ENCODE measurements at regions not wholly inside any gene's neighbourhood (a gene's known extent, or its start where the extent isn't known, plus 50 kb on each side); places are given as distances from the start of the nearest gene placed in this dataset.

DNA sequence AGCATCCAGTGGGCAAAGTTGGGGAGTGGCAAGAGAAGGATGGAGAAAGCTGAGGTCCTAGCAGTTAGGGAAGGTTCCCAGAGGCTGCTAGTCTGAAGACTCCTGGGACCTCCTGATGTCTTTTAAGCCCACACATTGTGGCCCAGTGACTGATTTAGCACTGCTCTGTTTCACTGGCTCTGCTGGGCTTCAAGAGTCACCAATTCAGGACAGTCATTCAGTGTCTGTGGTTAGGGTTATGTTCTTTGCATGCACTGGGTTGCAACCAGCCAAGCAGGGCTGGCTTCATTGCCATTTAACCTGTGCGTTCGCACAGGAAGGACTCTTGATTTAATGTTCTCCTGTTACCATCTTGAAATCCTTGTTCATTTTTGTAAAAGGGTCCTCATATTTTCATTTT, 199.2 kb downstream of the ICOS start:
- Histone ChIP-seq H3K27me3 (no peaks in the 10 kb centered on the region), H3K4me1 (no peaks in the 10 kb centered on the region), H3K27ac (no peak overlapping the region), H3K4me3 (no peak overlapping the region), H3K9me3 (no peaks in the 10 kb centered on the region), H3K36me3 (no peaks in the 10 kb centered on the region)
- no peak for DNase-seq
- no peak for ATAC-seq
- intact Hi-C loops (cut with DNase I) = no loop called here
- TF ChIP-seq, protein P1, sequence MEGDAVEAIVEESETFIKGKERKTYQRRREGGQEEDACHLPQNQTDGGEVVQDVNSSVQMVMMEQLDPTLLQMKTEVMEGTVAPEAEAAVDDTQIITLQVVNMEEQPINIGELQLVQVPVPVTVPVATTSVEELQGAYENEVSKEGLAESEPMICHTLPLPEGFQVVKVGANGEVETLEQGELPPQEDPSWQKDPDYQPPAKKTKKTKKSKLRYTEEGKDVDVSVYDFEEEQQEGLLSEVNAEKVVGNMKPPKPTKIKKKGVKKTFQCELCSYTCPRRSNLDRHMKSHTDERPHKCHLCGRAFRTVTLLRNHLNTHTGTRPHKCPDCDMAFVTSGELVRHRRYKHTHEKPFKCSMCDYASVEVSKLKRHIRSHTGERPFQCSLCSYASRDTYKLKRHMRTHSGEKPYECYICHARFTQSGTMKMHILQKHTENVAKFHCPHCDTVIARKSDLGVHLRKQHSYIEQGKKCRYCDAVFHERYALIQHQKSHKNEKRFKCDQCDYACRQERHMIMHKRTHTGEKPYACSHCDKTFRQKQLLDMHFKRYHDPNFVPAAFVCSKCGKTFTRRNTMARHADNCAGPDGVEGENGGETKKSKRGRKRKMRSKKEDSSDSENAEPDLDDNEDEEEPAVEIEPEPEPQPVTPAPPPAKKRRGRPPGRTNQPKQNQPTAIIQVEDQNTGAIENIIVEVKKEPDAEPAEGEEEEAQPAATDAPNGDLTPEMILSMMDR (IDR thresholded peaks at IDR 0.05) = no peak

DNA sequence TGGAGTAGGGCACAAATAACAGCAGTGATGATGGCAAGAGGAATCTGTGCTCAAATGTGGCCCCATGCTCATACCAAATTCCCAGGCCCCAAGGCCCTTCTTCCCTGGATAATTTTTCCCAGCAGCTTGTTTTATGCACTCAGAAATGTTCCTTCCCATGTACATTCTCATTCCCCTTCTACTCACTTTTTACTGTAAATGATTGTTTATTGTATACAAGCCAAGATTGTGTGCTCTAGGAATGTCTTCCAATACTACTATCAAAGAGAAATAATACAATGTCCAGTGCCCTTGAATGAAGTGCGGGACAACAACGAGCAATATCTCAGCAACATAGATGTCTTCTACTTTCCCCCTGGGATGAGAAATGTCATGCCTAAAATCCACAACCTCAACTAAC, 201.6 kb downstream of the ICOS start:
- DNase-seq (no peak), ATAC-seq (no peak)
- Histone ChIP-seq H3K4me1 (no peaks in the 10 kb centered on the region), H3K27me3 (no peaks in the 10 kb centered on the region), H3K9me3 (no peaks in the 10 kb centered on the region), H3K4me3 (no peak overlapping the region), H3K36me3 (no peaks in the 10 kb centered on the region), H3K27ac (no peak overlapping the region)
- intact Hi-C loops (cut with DNase I) = no loop called here
- TF ChIP-seq, protein P1 (IDR thresholded peaks at IDR 0.05) = no peak

DNA sequence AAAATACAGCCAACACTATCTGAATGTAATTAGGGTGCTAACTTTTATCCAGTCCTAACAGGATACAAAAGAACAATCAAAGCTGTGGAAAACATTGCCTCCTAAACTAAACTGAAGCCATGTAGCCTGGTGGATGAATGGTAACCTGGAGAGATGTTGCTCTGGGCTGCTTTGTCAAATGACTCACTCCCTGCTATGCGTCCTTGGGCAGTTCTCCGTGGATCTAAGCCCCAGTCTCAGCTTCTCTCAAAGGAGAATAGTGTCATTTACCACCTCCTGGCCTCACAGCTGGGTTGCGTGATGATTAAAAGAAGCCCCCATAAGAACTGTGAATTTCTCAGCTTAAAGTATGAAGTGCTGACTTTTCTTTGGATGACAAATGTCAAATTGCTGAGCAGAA, 203.7 kb downstream of the ICOS start:
- no peaks in the 10 kb centered on the region for H3K36me3 ChIP-seq
- intact Hi-C loops (cut with DNase I) = no loop called here
- ATAC-seq = no peak
- no peak for DNase-seq
- TF ChIP-seq, protein P1 (IDR thresholded peaks at IDR 0.05) = no peak
- H3K27me3 ChIP-seq = no peaks in the 10 kb centered on the region
- H3K27ac ChIP-seq = no peak overlapping the region
- no peaks in the 10 kb centered on the region for H3K9me3 ChIP-seq
- peaks cover 0 to 3% of the 10 kb centered on the region in 2 donors for H3K4me1 ChIP-seq
- no peak overlapping the region for H3K4me3 ChIP-seq

DNA sequence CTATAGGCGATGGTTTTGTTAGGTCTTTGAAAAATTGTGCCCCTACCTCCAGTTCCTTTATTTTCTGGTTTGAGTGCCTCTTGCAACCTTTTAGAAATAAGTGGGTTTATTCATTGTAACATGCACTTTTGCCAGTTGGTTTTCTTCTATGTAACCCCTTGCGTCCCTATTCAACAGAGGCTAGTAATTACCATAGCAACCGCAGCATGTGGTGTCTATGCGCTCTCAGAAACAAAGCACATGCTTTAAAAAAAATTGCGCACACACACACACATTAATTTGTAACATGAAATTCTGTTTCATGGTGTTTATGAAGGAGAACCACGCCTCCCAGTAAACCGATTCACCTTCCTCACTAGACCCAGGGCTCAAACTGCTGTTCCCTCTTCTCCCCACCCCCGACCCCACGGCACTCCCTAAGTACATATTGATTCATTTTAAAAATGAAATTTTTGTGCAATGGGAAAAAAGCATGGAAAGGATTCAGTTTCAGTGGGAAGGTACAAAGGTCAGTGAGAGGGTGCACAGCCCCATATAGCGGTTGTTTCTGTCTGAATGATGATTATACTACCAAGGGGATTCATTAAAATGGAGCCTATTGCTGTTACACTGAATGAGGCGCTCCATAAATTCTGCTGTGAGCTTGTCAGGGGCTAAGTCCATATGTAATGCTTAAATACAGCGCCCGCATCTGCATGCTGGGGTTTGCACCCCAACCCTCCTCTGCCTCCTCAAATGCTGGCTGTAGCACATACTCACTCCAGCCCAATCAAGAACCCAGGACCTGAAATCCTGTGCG, 206.9 kb downstream of the ICOS start:
- DNase-seq (no peak), ATAC-seq (no peak)
- no peak overlapping the region for H3K27ac ChIP-seq
- intact Hi-C loops (cut with DNase I) = no loop called here
- H3K9me3 ChIP-seq = no peaks in the 10 kb centered on the region
- no peak overlapping the region for H3K4me3 ChIP-seq
- TF ChIP-seq, protein P1 (IDR thresholded peaks at IDR 0.05) = no peak
- H3K4me1 ChIP-seq = peaks cover 0 to 3% of the 10 kb centered on the region in 2 donors
- no peaks in the 10 kb centered on the region for H3K27me3 ChIP-seq
- no peaks in the 10 kb centered on the region for H3K36me3 ChIP-seq

DNA sequence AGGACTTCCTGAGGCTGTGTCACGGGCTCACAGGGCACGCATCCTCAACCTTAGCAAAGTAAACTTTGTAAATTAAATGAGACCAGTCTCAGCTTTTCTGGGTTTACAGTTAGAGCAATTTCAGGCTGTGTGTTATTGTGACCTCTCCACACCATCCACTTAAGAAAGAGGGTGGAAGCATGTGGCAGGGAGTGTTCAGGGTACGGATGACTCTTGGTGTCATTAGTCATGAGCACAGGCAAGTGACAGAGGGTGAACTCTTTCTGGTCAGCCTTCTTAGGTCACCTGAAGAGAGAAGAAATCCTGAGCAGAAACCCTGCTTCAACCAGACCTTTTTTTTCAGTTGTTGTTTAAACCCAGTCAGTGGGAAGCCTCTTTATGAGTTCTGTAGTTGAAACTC, 207.9 kb downstream of the ICOS start:
- intact Hi-C loops (cut with DNase I) = no loop called here
- Histone ChIP-seq H3K36me3 (no peaks in the 10 kb centered on the region), H3K4me1 (peaks cover 0 to 3% of the 10 kb centered on the region in 2 donors), H3K9me3 (no peaks in the 10 kb centered on the region), H3K4me3 (no peak overlapping the region), H3K27me3 (no peaks in the 10 kb centered on the region), H3K27ac (no peak overlapping the region)
- ATAC-seq (no peak), DNase-seq (no peak)
- TF ChIP-seq, protein P1 (IDR thresholded peaks at IDR 0.05) = no peak
